Chondrocyte (in vitro differentiated cells): ENCODE measurements at regions not wholly inside any gene's neighbourhood (a gene's known extent, or its start where the extent isn't known, plus 50 kb on each side); places are given as distances from the start of the nearest gene placed in this dataset.

Experiments used
- DNase-seq: peaks from one replicate; pipeline ENCODE4 v3.0.0; 2021; ENCODE audit warnings: mixed read lengths, low spot score
- H3K27ac Mint-ChIP-seq: one replicate; pipeline ENCODE4 v1.8.0; 2021; ENCODE audit warnings: mild to moderate bottlenecking, moderate library complexity, mixed read lengths; ENCODE audit not compliant: unreplicated experiment
- H3K27me3 Mint-ChIP-seq: 2 replicates; pipeline ENCODE4 v1.8.0; 2021; ENCODE audit warnings: low read depth, mixed read lengths
- H3K36me3 Mint-ChIP-seq: 2 replicates; pipeline ENCODE4 v1.8.0; 2021; ENCODE audit warnings: low read depth, mixed read lengths
- H3K4me1 Mint-ChIP-seq: 2 replicates; pipeline ENCODE4 v1.8.0; 2021; ENCODE audit warnings: low read depth, mild to moderate bottlenecking, mixed read lengths
- H3K4me3 Mint-ChIP-seq: one replicate; pipeline ENCODE4 v1.8.0; 2021; ENCODE audit warnings: mild to moderate bottlenecking, moderate library complexity, mixed read lengths; ENCODE audit not compliant: unreplicated experiment
- H3K9me3 Mint-ChIP-seq: 2 replicates; pipeline ENCODE4 v1.8.0; 2021; ENCODE audit warnings: low read depth, mixed read lengths
- TF ChIP-seq, protein P1 (sequence below): fragments of 200-600 bp; sonication (generic); IDR thresholded peaks from 2 replicates; pipeline ENCODE4 v1.5.0; 2021; ENCODE audit warnings: antibody characterized with exemption, mild to moderate bottlenecking, moderate library complexity

DNA sequence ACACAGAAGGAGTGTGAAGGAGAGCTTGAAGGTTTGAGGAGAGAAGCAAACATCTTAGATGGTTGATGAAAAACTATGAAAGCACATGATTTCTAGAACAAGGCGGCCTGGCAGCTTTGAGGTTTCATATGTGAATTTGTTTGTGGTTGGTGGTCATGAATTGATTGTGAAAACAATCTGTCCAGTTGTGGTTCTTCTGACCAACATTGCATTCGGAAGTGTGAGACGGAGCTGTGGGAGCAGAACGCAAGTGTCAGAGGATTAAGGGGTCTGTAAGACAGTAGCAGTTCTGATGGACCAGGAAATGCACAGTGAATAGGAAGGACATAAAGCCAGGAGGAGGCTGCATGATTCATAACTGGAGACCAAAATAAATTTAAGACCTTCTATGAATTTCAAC is 594.6 kb downstream of the NXPH1 start:
- Mint-ChIP-seq H3K36me3 (no peaks in the 10 kb centered on the region), H3K4me1 (no peaks in the 10 kb centered on the region), H3K4me3 (no peak overlapping the region), H3K9me3 (no peaks in the 10 kb centered on the region), H3K27ac (no peak overlapping the region), H3K27me3 (peaks cover 4% of the 10 kb centered on the region)
- DNase-seq: no peak
- TF ChIP-seq, protein P1, sequence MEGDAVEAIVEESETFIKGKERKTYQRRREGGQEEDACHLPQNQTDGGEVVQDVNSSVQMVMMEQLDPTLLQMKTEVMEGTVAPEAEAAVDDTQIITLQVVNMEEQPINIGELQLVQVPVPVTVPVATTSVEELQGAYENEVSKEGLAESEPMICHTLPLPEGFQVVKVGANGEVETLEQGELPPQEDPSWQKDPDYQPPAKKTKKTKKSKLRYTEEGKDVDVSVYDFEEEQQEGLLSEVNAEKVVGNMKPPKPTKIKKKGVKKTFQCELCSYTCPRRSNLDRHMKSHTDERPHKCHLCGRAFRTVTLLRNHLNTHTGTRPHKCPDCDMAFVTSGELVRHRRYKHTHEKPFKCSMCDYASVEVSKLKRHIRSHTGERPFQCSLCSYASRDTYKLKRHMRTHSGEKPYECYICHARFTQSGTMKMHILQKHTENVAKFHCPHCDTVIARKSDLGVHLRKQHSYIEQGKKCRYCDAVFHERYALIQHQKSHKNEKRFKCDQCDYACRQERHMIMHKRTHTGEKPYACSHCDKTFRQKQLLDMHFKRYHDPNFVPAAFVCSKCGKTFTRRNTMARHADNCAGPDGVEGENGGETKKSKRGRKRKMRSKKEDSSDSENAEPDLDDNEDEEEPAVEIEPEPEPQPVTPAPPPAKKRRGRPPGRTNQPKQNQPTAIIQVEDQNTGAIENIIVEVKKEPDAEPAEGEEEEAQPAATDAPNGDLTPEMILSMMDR: no peak

DNA sequence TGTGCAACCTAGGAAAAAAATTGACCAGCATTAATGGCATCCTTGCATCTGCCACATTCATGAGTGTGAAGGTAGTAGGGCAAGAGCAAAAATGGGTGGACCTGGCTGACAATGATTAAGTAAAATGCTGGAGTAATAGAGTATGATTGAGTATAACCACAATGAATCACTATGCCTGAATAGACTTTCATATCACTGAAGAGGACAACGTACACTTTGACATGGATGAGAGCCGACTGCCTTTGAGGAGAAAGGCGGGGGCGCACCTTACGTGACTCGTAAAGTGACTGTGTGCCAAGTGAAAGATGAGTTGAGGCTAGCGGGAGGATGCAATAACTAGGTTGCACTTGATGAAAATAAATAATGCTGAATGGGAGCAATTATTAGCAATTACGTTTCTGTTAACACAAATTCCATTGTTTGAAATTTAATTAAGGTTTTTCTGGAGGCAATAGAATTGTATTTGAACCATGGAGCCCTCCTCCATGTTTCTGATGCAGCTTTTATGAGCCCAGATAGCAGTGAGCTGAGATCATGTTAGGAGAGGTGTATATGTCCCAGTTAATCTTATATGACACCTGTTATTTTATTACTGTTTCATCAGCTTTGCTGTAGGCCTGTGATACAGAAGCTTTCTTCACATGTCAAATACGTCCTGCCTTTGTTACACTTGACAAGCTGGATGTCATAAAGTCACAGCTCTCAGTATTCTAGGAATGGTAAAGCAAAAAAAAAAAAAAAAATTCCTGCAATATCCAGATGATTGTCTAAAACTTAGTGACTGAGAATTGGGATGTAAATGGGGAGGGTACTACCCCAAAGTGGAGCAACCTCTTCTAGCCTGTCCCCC is 596.5 kb downstream of the NXPH1 start:
- TF ChIP-seq, protein P1: no peak
- Mint-ChIP-seq H3K9me3 (no peaks in the 10 kb centered on the region), H3K4me1 (no peaks in the 10 kb centered on the region), H3K27me3 (peaks cover 4% of the 10 kb centered on the region), H3K4me3 (no peak overlapping the region), H3K27ac (no peak overlapping the region), H3K36me3 (no peaks in the 10 kb centered on the region)
- no peak for DNase-seq

DNA sequence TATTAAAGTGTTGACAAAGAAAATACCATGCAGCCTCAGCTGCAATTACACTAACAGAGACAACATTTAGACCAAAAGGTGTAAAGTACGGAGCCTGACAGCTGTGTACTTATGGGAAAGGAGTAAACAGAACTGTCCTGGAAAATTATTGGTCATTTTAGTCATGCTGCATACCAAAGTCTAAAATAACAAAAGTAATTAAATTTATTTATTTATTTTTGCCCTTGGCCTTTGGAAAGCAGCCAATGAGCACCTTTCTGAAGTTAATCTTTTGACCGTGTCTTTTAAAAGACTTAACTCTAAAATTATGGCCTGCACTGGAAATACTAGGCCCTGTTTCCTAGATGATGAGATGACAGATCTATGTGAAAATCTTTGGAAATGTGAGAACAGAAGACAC is 597.6 kb downstream of the NXPH1 start:
- DNase-seq: no peak
- TF ChIP-seq, protein P1: no peak
- H3K4me1 Mint-ChIP-seq: no peaks in the 10 kb centered on the region
- H3K4me3 Mint-ChIP-seq: no peak overlapping the region
- H3K27me3 Mint-ChIP-seq: peaks cover 4% of the 10 kb centered on the region
- no peaks in the 10 kb centered on the region for H3K9me3 Mint-ChIP-seq
- H3K27ac Mint-ChIP-seq: no peak overlapping the region
- no peaks in the 10 kb centered on the region for H3K36me3 Mint-ChIP-seq

DNA sequence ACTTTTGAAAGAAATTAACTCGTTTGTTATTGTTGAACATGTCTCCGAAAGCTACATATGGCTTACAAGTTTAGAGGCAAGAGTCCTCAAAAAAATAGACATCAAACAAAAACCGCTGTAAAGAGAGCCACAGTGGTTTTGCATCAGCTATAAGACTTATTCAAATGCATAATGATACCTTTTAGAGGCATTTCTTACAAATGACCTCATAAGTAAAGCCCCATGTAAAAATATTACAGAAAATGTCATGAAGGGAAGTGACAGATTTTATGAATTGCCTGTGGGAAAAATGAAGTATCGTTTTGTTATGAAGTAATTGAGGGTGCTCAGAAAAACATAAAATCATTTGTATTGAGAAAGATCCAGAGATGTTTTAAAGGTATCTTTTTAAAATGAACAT is 598.0 kb downstream of the NXPH1 start:
- H3K27ac Mint-ChIP-seq: no peak overlapping the region
- no peaks in the 10 kb centered on the region for H3K4me1 Mint-ChIP-seq
- no peak for DNase-seq
- peaks cover 4% of the 10 kb centered on the region for H3K27me3 Mint-ChIP-seq
- H3K4me3 Mint-ChIP-seq: no peak overlapping the region
- no peaks in the 10 kb centered on the region for H3K9me3 Mint-ChIP-seq
- TF ChIP-seq, protein P1: no peak
- no peaks in the 10 kb centered on the region for H3K36me3 Mint-ChIP-seq

DNA sequence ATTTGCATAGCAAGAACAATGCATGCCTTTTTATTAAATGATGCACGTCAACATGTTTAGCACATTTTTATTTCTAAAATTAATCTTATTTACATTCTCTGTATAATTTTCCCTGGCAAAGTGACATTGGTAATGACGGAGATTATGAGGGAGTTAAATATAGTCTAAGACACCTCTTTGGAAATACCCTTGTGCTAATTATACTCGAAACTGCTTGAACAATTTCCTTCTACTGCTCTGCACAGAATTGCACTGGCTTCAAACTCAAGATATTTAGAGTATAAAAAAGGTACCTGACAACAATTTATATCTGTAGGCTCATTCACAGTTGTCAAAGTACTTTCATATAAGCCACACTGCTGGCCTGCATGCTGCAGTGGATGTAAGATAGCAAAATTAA is 602.7 kb downstream of the NXPH1 start:
- no peaks in the 10 kb centered on the region for H3K27me3 Mint-ChIP-seq
- no peaks in the 10 kb centered on the region for H3K4me1 Mint-ChIP-seq
- TF ChIP-seq, protein P1: no peak
- no peak for DNase-seq
- no peak overlapping the region for H3K4me3 Mint-ChIP-seq
- H3K9me3 Mint-ChIP-seq: no peaks in the 10 kb centered on the region
- H3K36me3 Mint-ChIP-seq: no peaks in the 10 kb centered on the region
- H3K27ac Mint-ChIP-seq: no peak overlapping the region
